NT2/D1 (cell line): ENCODE measurements at regions not wholly inside any gene's neighbourhood (a gene's known extent, or its start where the extent isn't known, plus 50 kb on each side); places are given as distances from the start of the nearest gene placed in this dataset.

Source experiments
- SUZ12 ChIP-seq: IDR thresholded peaks from 2 replicates; pipeline ENCODE4 v1.6.1; 2011; ENCODE audit not compliant: insufficient read length, insufficient read depth; ENCODE audit errors: extremely low read depth
- YY1 ChIP-seq: IDR thresholded peaks from 2 replicates; pipeline ENCODE4 v1.6.1; 2011; ENCODE audit not compliant: insufficient read length, insufficient read depth
- ZNF274 ChIP-seq: IDR thresholded peaks from 2 replicates; pipeline ENCODE4 v1.6.1; 2011; ENCODE audit warnings: mild to moderate bottlenecking, low read depth, low read length

DNA sequence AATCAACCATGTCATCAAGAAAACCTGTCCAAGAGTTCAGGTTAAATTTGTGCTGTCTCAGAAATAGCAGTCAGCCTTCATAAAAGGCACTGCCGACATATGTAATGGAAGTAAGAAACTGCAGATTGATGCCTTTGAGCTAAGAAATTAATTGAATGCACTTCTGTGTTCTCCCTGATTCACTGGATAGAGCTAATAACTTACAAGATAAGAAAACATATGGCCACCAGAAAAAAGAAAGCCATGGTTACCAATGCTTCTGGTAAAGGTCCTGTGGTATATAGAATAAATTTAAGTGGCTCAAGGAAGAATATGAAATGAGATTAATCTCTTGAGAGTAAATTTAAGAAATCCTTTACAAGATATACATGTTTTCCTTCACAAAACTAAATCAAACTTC, 242.5 kb upstream of the UFL1 start:
- no peak for TF ChIP-seq YY1
- no peak for TF ChIP-seq ZNF274
- TF ChIP-seq SUZ12 = no peak
